GM11168 (cell line): ENCODE measurements at regions not wholly inside any gene's neighbourhood (a gene's known extent, or its start where the extent isn't known, plus 50 kb on each side); places are given as distances from the start of the nearest gene placed in this dataset.
"Not testable (repeated sequence)": the region's sequence is repeated elsewhere in the genome, so short reads cannot be mapped to it uniquely, and the experiment has no call there.

ENCODE experiments used
- in situ Hi-C: fragments of 300-500 bp; cut with MboI; formaldehyde crosslinking; loops from one replicate; pipeline ENCODE4 v1.12.0; 2022; ENCODE audit warnings: low sequenced_read_pairs; ENCODE audit not compliant: unreplicated experiment

DNA sequence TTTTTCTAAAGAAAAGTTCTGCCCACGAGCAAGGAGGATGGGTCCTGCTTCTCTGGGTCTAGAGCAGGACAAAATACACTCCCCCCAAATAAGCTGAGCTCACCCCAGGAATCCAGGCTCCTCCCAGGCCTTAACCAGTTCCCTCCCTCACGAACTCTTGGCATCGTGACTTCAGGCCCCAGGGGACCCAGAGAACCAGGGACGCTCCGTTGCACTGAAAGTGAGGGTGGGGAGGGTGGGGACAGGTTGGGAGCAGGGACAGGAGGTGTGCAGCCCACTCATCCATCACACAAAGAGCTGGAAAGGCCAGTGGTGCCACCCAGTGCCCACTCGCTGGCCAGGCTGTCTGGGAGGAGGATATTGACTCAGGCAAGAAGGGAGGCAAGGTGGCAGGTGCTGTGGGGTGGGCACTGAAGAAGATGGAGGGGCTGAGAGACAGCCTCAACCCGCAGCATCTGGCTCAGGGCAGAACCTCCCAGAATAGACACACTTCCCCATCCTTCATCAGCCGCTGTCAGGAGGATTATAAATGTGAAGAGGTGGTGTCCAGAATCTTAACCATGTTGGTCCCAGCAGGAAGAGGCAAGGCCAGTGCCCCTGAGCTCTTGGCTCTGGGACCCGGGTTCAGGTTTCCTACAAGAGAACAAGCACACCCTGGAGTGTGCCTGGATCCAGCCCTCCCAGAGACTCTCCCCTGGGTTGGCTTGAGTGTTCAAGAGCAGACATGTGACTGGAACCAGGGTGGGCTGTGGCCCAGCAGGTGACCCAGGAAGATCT, 67.9 kb upstream of the RPL38 start:
- in situ Hi-C loops, result no loop called here

DNA sequence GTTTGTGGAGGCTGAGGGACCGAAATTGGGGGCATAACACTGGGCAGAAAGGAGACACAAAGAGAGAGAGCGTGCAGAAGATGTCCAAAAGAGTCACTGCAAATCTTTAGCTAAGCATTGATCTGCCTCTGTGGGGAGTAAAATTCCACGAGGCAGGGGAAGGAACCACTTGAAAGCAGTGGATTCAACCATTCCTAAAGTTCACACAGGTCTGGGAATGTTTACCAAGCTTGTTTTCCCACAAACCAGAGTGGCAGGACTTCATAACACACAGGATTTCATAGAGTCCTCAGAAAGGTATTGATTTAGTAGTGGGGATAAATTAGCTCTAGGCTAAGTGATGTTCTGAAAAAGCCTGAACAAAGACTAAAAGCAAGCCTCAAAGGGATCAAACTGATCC, 66.1 kb upstream of the RPL38 start:
- in situ Hi-C loops, result no loop called here

DNA sequence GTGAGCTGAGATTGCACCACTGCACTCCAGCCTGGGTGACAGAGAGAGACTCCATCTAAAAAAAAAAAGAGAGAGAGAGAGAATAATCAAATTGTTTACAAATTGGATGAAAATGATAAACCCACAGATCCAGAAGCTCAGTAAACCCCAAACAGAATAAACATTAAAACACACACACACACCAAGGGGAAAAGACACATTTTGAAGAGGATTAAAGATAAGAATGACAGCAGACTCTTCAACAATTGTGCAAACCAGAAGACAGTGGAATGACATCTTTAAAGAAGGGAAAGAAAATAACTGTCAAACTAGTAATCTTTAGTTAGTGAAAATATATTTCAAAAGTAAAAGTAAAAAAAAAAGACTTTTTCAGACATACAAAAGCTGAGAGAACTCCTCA, 64.4 kb upstream of the RPL38 start:
- in situ Hi-C loops, result no loop called here

DNA sequence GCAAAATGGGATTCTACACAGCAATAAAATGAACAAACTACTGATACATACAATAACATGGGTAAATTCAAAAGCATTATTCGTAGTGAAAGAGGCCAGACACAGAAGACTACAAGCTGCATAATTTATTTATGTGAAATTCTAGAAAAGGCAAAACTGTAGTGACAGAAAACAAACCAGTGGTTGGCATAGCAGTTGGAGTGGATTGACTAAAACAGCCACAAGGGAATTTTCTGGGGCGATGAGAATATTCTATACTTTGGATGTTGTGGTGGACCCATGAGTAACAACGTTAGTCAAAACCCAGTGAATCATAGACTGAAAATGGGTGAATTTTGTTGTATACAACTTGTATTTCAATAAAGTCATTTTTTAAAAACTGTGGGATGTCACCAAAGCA, 63.2 kb upstream of the RPL38 start:
- in situ Hi-C loops, result no loop called here

DNA sequence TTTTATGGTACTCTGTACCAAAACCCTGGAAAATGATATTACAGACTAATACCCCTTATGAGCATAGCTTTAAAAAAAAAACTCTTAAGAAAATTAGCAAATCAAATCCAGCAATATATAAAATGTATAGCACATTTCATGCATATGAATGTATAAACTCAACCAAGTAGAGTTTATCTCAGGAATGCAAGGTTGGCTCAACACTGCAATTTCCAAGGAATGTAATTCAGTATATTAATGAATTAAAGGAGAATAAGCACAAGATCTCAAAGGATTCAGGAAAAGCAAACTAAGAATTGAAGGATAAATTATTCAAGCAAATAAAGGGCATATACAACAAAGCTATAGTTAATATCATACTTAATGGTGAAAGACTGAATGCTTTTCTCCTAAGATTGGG, 61.9 kb upstream of the RPL38 start:
- in situ Hi-C loops, result no loop called here

DNA sequence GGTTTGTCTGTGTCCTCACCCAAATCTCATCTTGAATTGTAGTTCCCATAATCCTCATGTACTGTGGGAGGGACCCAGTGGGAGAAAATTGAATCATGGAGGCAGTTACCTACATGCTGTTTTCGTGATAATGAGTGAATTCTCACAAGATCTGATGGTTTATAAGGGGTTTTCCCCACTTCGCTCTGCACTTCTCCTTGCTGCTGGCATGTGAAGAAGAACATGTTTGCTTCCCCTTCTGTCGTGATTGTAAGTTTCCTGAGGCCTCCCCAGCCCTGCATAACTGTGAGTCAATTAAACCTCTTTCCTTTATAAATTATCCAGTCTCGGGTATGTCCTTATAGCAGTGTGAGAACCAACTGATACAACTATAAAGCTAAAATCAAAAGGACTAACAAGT, 60.2 kb upstream of the RPL38 start:
- in situ Hi-C loops, result not testable (repeated sequence)

DNA sequence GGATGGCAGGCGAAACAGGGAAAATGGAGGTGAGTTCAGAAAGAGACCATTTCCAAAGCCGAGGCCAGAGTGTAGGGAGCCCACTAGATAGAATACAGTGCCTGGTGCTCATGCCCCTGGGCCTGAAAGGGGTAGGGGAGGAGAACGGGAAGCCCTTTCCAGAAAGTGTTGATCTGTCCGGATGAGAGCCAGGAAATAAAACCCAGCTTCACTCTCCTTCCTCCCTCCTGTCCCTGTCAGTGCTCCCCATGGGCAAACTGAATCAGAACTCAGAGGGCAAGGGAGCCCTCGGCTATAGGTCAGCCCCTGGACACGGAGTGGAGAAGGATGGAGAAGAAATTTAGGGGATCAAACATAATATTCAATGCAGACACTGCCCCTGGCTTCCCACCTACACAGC, 57.7 kb upstream of the RPL38 start:
- in situ Hi-C loops, result no loop called here

DNA sequence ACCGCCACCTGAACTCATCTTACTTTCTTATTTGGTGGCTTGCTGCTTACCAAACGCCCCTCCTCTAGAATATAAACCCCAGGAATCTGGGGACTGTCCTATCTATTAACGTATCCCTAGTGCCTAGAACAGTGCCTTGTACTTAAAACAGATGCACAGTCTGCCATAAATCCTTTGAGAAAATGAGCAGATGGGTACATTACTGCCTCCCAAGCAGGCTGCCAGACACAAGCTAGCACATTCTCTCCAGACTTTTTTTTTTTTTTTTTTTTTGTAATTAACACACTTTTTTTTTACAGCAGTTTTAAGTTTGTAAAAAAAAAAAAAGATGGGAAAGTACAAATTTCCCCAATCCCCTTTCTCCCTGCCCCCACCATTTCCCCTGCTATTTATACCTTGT, 57.3 kb upstream of the RPL38 start:
- in situ Hi-C loops, result no loop called here

DNA sequence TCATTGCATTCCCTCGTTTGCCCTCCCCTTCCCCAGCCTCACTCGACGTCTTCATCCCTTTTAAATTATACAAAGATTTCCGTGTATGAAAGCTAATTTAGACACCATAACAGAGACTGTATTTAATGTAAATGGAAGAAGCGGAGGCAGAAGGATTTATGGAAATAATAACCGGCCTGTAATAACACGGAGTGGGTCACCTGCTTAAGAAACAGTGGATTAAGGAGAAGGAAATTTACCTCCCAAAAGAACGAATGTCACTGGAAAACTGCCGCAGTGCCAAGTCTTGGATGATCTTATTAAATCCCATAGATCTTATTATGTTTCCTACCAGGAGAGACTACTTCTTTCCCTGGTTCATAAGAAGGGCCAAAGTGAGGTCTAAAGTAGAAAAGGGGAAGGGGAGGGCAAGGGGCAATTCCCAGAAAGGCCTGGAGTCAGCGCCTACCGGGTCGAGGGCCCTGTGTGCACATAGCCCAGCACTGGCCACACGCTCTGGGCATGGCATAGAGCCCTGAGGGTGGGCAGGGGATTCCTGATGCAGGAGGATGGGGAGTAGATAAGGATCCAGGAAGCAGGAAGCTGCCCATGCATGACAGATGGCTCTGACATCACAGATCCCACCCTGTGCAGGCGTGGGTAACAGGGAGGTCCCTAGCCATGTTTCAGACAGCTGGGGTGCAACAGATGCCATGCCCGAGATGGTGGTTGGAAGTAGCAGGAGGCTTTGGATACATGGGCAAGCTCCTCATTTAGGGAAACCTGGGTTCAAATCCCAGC, 56.2 kb upstream of the RPL38 start:
- in situ Hi-C loops, result no loop called here

DNA sequence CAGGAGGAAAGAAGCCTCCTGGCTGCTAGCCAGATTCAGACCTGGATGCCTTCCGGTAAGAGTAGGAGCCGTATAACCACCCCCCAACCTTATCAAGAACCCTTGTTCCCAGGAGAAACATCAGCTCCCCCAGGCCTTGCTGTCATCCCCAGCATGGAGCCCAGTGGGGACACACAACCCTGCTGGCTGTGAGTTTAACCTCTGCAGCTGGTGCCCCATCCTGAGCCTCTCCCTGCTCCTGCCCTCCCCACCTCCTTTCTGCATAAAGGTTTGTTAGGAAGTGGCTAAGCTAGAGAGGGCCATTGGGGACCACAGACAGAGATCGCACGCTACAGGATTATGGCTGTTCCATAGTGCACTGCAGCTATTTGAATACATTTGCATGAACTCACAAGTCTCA, 55.5 kb upstream of the RPL38 start:
- in situ Hi-C loops, result no loop called here

DNA sequence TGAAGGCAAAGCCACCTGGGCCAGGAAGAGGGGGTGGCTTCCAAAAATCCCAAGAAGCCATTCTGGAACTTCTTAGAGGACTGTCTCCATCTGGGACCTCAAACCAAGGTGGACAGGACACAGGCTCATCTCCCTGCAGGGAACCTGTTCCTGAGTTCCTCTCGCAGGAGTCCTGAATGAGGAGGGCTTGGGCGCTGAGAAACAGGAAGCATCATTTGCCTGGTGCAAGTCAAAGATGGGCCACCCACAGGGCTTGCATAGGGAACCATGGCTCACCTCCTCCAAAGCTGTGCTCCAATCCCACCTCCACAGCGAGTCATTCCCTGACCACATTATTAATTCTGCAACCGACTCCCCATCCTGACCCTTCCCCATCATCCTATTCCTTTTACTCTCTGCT, 55.0 kb upstream of the RPL38 start:
- in situ Hi-C loops, result no loop called here

DNA sequence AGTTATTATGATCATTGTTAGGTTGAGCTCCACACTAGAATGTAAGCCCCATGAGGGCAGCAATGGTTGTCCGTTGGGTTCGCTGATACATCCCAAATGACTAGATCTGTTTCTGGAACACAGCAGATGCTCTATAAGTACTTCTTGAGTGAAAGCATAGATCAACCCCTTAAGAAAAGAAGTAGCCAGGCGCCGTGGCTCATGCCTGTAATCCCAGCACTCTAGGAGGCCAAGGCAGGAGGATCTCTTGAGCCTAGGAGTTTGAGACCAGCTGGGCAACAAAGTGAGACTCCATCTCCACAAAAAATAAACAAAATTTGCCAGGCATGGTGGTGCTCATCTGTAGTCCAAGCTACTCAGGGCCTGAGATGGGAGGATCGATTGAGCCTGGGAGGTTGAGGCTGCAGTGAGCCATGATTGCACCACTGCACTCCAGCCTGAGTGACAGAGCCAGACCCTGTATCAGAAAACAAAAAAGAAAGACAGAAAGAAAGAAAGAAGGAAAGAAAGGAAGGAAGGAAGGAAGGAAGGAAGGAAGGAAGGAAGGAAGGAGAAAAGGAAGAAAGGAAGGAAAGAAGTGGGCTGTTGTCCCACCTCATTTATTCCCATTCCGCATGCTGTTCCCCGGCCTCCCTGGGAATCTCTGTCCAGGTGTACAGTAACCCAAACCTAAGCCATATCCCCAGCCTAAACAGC, 54.4 kb upstream of the RPL38 start:
- in situ Hi-C loops, result no loop called here

DNA sequence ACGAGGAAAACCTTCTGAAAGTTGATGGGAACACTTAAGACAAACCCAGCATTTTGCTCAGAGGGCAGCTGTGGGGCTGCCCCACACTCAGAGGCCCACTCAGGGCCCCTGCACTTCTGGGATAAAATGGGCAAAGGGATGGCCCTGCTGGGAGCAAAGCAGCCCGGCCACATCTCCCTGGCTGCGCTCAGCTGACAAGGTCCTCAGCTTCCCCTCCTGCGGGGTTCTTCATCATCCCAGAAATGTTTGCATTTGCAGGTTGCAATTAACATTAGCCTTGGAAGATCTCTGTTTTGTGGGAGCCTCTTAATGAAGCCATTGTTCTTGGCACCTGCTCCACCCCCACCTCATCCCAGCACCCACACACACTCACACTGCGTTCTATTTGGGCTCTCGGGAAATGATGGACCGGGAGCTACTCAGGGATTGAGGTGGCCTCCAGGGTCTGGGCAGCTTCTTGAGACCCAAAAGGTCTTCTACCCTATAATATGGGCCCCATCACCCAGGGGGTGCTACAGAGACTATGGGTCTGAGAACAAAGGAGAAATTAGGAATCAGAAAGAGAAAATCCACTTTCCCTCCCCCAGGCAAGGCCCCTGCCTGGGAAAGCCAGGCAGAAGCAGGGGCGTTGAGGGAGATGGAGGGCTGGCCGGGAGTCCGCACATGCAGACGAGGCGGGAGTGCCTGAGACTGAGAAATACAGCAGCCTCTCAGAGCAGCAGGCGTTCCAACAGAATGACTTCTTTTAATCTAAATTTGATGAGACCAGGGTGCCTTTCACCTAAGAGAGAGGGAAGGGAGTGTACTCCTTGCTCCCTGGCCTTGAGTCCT, 53.7 kb upstream of the RPL38 start:
- in situ Hi-C loops, result no loop called here

DNA sequence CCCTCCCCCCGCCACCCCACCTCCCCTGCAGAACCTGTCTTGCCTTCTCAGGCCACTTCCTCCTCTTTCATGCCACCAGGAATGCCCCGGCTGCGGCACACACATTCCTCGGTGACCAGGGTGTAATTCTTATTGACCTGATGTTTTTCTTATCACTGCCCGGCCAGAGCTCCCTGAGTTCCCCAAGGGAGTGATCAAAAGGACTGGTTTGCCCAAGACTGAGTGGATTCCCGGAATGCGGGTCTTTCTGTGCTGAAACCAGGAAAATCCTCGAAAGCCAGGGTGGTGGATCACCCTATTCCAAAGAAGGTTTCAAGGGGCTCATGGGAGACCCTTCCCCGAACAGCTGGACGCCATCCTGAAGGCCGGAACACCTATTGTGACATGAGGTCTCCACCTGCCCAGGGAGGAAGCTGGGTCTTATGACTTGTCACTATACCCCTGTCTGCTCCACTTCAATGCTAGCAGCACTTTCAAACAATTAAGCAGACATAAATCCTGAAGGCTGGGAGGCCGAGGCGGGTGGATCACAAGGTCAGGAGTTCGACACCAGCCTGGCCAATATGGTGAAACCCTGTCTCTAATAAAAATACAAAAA, 53.0 kb upstream of the RPL38 start:
- in situ Hi-C loops, result no loop called here

DNA sequence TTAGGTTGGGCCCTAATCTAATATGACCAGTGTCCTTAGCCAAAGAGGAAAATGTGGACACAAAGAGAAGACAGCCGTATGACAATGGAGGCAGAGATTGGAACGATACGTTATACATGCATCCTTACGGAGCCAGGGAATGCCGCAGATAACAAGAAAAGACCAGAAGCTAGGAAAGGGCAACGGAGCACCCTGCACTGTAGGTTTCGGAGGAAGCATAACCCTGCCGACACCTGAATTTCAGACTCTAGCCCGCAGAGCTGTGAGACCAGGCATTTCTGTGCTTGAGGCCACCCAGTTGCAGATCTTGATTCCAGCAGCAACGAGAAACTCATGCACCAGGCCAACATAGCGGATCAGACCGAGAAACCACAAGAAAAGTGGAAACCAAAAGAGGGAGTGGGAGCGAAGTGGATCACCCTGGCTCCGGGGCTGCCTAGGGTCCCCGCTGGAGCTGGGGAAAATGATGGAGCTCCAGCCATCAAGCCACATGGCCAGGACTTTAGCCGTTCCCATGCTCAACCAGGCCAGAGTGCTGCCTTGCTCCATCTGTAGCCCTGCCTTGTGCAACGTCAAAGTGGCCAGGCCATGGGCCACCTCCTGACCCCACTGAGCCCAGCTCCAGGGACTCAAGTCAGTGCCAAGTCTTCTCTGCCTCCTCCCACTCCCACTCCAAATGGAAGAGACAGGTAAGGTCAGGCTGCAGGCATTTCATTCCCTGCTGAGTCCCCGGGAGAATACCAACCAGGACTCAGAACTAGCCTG, 51.7 kb upstream of the RPL38 start:
- in situ Hi-C loops, result no loop called here

DNA sequence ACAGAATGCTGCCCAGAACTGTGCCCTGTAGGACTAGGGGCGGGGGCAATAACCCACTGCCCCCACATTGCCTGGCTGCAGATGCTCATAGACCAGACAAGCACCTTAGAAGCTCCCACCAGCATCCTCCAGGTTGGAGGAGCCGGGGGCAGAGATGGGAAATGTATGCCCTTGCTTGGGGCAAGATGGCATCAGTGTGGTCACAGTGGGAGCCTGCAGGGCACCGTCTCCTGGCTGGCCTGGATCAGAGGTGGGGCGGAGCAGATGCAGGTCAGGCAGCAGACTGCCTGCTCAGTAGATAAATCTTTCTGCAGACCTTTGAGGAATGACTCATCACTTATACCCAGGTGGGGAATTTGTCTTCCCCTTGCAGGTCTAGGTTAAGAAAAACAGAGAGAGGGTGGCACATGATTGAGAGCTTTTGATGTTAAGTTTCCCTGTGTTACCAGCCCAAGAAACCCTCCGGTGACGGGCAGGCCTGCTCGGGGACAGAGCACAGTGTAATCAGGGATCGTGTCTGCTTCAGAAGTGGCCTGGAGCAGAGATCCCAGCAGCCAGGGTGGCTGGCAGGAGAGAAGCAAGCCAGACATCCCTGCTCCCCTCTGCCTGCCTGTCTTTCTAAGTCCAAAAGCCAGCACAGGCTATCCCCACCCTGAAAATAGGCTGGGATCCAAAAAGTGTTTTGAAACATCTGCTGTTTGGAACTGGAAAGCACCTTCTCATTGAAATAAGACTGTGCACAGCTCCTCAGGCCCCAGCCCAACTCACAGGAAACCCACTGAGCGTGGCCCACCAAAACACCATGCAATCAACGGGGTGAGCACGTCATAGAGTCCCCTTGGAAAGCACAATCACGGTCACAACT, 50.7 kb upstream of the RPL38 start:
- in situ Hi-C loops, result no loop called here

DNA sequence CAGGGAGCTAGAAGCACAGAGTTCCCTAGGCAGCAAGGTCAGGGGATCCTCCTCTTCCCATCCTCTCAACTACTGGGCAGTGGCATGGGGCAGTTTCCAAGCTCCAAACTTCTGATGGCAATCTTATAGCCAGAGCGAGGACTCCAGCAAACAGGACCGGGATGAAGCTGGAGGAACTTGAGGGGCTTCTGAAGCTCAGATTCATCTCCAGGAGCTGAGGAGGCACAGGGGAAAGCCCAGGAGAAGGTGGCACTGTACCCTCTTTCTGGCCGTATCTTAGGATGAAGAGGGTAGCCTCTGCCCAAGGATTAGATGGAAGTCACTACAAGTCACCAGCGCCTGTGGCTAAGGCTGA, 50.0 kb upstream of the RPL38 start:
- in situ Hi-C loops, result no loop called here
